ENCODE measurements at regions not wholly inside any gene's neighbourhood (a gene's known extent, or its start where the extent isn't known, plus 50 kb on each side); places are given as distances from the start of the nearest gene placed in this dataset.
"Not testable (repeated sequence)": the region's sequence is repeated elsewhere in the genome, so short reads cannot be mapped to it uniquely, and the experiment has no call there.

- DNase-seq (ENCODE audit: low read depth in 3 of 3) = no peak
Measured at GRCh38 chr22:49351761-49352227, 475.9 kb downstream of the BRD1 start.

GRCh38 chr22:49350441-49351121 is 477.1 kb downstream of the BRD1 start:
- no peak for DNase-seq (ENCODE audit: low read depth in 3 of 3)

- no peak for DNase-seq (ENCODE audit: low read depth in 3 of 3)
Measured at GRCh38 chr22:49349841-49350381, 477.8 kb downstream of the BRD1 start.

GRCh38 chr22:49349181-49349835 is 478.4 kb downstream of the BRD1 start:
- DNase-seq (ENCODE audit: low read depth in 3 of 3) = no peak

- no peak for DNase-seq (ENCODE audit: low read depth in 3 of 3)
Measured at GRCh38 chr22:49348631-49349030, 479.0 kb downstream of the BRD1 start.

GRCh38 chr22:49347376-49347775 is 480.3 kb downstream of the BRD1 start:
- no peak for DNase-seq (ENCODE audit: low read depth in 3 of 3)

- DNase-seq (ENCODE audit: low read depth in 3 of 3) = no peak
Measured at GRCh38 chr22:49345896-49346295, 481.8 kb downstream of the BRD1 start.

GRCh38 chr22:49344656-49345055 is 483.0 kb downstream of the BRD1 start:
- DNase-seq (ENCODE audit: low read depth in 3 of 3) = no peak

GRCh38 chr22:49344161-49344560 is 483.5 kb downstream of the BRD1 start:
- no peak for DNase-seq (ENCODE audit: low read depth in 3 of 3)

GRCh38 chr22:49340406-49340805 is 487.3 kb downstream of the BRD1 start:
- no peak for DNase-seq (ENCODE audit: low read depth in 3 of 3)

GRCh38 chr22:49336483-49336882 is 491.2 kb downstream of the BRD1 start:
- not testable (repeated sequence) for DNase-seq (ENCODE audit: low read depth in 3 of 3)

GRCh38 chr22:49334976-49335375 is 492.7 kb downstream of the BRD1 start:
- DNase-seq (ENCODE audit: low read depth in 3 of 3) = no peak

- DNase-seq (ENCODE audit: low read depth in 3 of 3) = no peak
Measured at GRCh38 chr22:49334449-49334789, 493.3 kb downstream of the BRD1 start.

- no peak for DNase-seq (ENCODE audit: low read depth in 3 of 3)
Measured at GRCh38 chr22:49333206-49333605, 494.5 kb downstream of the BRD1 start.

GRCh38 chr22:49332691-49333090 is 495.0 kb downstream of the BRD1 start:
- DNase-seq (ENCODE audit: low read depth in 3 of 3) = no peak

- no peak for DNase-seq (ENCODE audit: low read depth in 3 of 3)
Measured at GRCh38 chr22:49331878-49332277, 495.8 kb downstream of the BRD1 start.

- DNase-seq (ENCODE audit: low read depth in 3 of 3) = no peak
Measured at GRCh38 chr22:49331223-49331815, 496.4 kb downstream of the BRD1 start.

- DNase-seq (ENCODE audit: low read depth in 3 of 3) = no peak
Measured at GRCh38 chr22:49330421-49331222, 497.1 kb downstream of the BRD1 start.

GRCh38 chr22:49329636-49330035 is 498.0 kb downstream of the BRD1 start:
- no peak for DNase-seq (ENCODE audit: low read depth in 3 of 3)

- DNase-seq (ENCODE audit: low read depth in 3 of 3) = no peak
Measured at GRCh38 chr22:49328630-49329405, 498.9 kb downstream of the BRD1 start.

- DNase-seq (ENCODE audit: low read depth in 3 of 3) = no peak
Measured at GRCh38 chr22:49328118-49328475, 499.6 kb downstream of the BRD1 start.

All from stimulated activated CD4-positive, alpha-beta T cell treated with anti-CD3 and anti-CD28 coated beads, TNF-alpha, amount 100 ng/mL, for 48 hours (primary cell).